ENCODE measurements at regions not wholly inside any gene's neighbourhood (a gene's known extent, or its start where the extent isn't known, plus 50 kb on each side); places are given as distances from the start of the nearest gene placed in this dataset.

DNA sequence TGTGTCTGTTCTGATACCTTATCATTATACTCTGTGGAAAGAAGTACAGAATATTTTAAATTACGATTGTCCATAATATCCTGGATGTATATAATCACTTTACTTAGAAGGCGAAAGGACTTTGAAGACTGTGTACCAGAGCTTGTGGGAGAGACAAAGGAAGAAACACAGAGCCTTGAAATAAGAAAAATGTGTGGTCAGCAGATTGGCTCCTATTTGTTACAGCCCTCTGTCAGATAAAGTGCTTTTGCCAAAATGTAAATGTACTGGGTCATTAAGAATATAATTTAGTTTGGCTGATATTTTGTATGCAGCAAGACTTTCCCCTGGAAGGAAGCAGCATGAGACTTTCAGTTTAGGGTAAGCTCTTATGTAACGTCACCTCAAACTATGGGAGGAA lies 443.1 kb downstream of the CCDC85A start:
- Histone ChIP-seq H3K27me3 (ENCODE audit: control insufficient read depth, insufficient read depth, low read length) (no peaks in the 10 kb centered on the region), H3K27ac (ENCODE audit: low read depth, low read length) (no peak overlapping the region), H3K9me3 (ENCODE audit: control insufficient read depth, insufficient read depth, low read length) (peaks cover under 1% of the 10 kb centered on the region), H3K36me3 (ENCODE audit: control insufficient read depth, insufficient read depth, low read length) (no peaks in the 10 kb centered on the region), H3K4me1 (ENCODE audit: control insufficient read depth, insufficient read depth, low read length) (no peaks in the 10 kb centered on the region), H3K4me3 (ENCODE audit: low read depth, low read length) (no peak overlapping the region)
- DNase-seq (ENCODE audit: low read depth in 4 of 6, low spot score in 6 of 6) = no peak
- whole genome bisulfite sequencing (ENCODE audit: insufficient coverage) = no CpG with 5 or more reads among the region's 3 CpGs

DNA sequence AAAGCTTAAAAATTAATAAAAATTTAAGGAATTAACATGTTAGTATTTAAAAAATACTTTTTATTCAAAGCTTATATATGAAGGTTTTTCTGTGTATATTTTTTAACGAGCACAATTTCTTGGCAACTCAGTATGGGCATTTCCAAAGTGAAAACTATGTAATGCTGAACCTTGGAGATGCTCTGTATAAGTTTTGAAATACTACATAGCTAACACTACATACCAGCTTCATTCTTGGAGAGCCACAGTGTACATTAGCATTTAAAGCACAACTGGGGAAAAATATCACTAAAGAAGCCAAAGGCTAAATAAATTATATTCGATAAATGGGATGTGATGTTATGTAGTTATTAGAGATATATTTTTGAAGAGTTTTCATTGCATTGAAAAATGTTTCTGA lies 446.5 kb downstream of the CCDC85A start:
- no CpG with 5 or more reads among the region's 2 CpGs for WGBS (ENCODE audit: insufficient coverage)
- no peak overlapping the region for H3K4me3 ChIP-seq (ENCODE audit: low read depth, low read length)
- no peaks in the 10 kb centered on the region for H3K36me3 ChIP-seq (ENCODE audit: control insufficient read depth, insufficient read depth, low read length)
- H3K4me1 ChIP-seq (ENCODE audit: control insufficient read depth, insufficient read depth, low read length) = no peaks in the 10 kb centered on the region
- H3K27ac ChIP-seq (ENCODE audit: low read depth, low read length) = no peak overlapping the region
- H3K9me3 ChIP-seq (ENCODE audit: control insufficient read depth, insufficient read depth, low read length) = no peaks in the 10 kb centered on the region
- no peak for DNase-seq (ENCODE audit: low read depth in 4 of 6, low spot score in 6 of 6)
- no peaks in the 10 kb centered on the region for H3K27me3 ChIP-seq (ENCODE audit: control insufficient read depth, insufficient read depth, low read length)

- H3K36me3 ChIP-seq (ENCODE audit: control insufficient read depth, insufficient read depth, low read length) = no peaks in the 10 kb centered on the region
- no peaks in the 10 kb centered on the region for H3K4me1 ChIP-seq (ENCODE audit: control insufficient read depth, insufficient read depth, low read length)
- H3K4me3 ChIP-seq (ENCODE audit: low read depth, low read length) = no peak overlapping the region
- no CpG with 5 or more reads among the region's 1 CpG for WGBS (ENCODE audit: insufficient coverage)
- no peak for DNase-seq (ENCODE audit: low read depth in 4 of 6, low spot score in 6 of 6)
- no peaks in the 10 kb centered on the region for H3K9me3 ChIP-seq (ENCODE audit: control insufficient read depth, insufficient read depth, low read length)
- no peak overlapping the region for H3K27ac ChIP-seq (ENCODE audit: low read depth, low read length)
- no peaks in the 10 kb centered on the region for H3K27me3 ChIP-seq (ENCODE audit: control insufficient read depth, insufficient read depth, low read length)
Measured at GRCh38 chr2:56647997-56648396, 464.2 kb downstream of the CCDC85A start.

- WGBS (ENCODE audit: insufficient coverage) = no CpG with 5 or more reads among the region's 2 CpGs
- no peak overlapping the region for H3K4me3 ChIP-seq (ENCODE audit: low read depth, low read length)
- no peaks in the 10 kb centered on the region for H3K9me3 ChIP-seq (ENCODE audit: control insufficient read depth, insufficient read depth, low read length)
- H3K27me3 ChIP-seq (ENCODE audit: control insufficient read depth, insufficient read depth, low read length) = no peaks in the 10 kb centered on the region
- DNase-seq (ENCODE audit: low read depth in 4 of 6, low spot score in 6 of 6) = peak in 1 of 6 donors; percentile 7
- no peaks in the 10 kb centered on the region for H3K4me1 ChIP-seq (ENCODE audit: control insufficient read depth, insufficient read depth, low read length)
- no peaks in the 10 kb centered on the region for H3K36me3 ChIP-seq (ENCODE audit: control insufficient read depth, insufficient read depth, low read length)
- H3K27ac ChIP-seq (ENCODE audit: low read depth, low read length) = no peak overlapping the region
Measured at GRCh38 chr2:56648802-56649201, 465.0 kb downstream of the CCDC85A start.

DNA sequence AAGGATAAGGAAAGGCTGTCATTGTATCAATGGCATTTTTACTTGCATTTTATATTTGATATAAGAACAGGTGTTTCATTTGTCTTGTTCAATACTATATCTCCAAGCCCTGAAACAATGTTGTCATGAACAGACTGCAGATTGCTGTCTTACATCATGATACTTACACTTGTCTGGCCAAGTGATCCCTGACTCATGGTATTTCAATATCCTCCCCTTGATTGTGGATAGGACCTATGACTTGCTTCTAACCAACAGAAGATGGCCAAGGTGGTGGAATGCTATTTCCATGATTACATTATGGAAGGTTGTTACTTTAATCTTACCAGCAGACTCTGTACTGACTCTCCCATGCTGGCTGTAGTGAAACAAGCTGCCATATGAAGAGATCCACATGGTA lies 471.1 kb downstream of the CCDC85A start:
- Histone ChIP-seq H3K27ac (ENCODE audit: low read depth, low read length) (no peak overlapping the region), H3K4me3 (ENCODE audit: low read depth, low read length) (no peak overlapping the region), H3K27me3 (ENCODE audit: control insufficient read depth, insufficient read depth, low read length) (no peaks in the 10 kb centered on the region), H3K4me1 (ENCODE audit: control insufficient read depth, insufficient read depth, low read length) (no peaks in the 10 kb centered on the region), H3K36me3 (ENCODE audit: control insufficient read depth, insufficient read depth, low read length) (no peaks in the 10 kb centered on the region), H3K9me3 (ENCODE audit: control insufficient read depth, insufficient read depth, low read length) (no peaks in the 10 kb centered on the region)
- DNase-seq (ENCODE audit: low read depth in 4 of 6, low spot score in 6 of 6) = no peak

GRCh38 chr2:56656826-56657225 lies 473.0 kb downstream of the CCDC85A start:
- WGBS (ENCODE audit: insufficient coverage) = no CpG with 5 or more reads among the region's 1 CpG
- Histone ChIP-seq H3K27ac (ENCODE audit: low read depth, low read length) (no peak overlapping the region), H3K4me3 (ENCODE audit: low read depth, low read length) (no peak overlapping the region), H3K36me3 (ENCODE audit: control insufficient read depth, insufficient read depth, low read length) (no peaks in the 10 kb centered on the region), H3K27me3 (ENCODE audit: control insufficient read depth, insufficient read depth, low read length) (no peaks in the 10 kb centered on the region), H3K4me1 (ENCODE audit: control insufficient read depth, insufficient read depth, low read length) (no peaks in the 10 kb centered on the region), H3K9me3 (ENCODE audit: control insufficient read depth, insufficient read depth, low read length) (no peaks in the 10 kb centered on the region)
- DNase-seq (ENCODE audit: low read depth in 4 of 6, low spot score in 6 of 6) = no peak

DNA sequence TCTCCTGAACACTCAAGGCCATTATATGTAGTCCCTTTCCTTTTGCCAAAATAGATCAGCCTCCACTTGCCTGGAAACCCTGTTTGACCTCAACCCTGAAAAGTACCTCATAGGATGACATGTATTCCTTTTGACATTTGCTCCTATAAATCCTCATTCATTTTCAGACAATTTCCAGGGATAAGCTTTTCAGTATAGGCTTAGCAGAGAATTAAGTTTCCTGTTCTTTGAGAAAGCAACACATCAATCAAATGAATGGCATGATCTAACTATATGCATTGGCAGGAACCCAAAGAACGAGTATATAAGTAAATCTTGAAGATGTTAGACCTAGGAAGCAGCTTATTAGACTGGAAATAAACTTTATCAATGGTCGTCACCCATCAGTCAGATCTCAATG lies 483.0 kb downstream of the CCDC85A start:
- Histone ChIP-seq H3K27me3 (ENCODE audit: control insufficient read depth, insufficient read depth, low read length) (no peaks in the 10 kb centered on the region), H3K36me3 (ENCODE audit: control insufficient read depth, insufficient read depth, low read length) (no peaks in the 10 kb centered on the region), H3K4me3 (ENCODE audit: low read depth, low read length) (no peak overlapping the region), H3K27ac (ENCODE audit: low read depth, low read length) (no peak overlapping the region), H3K9me3 (ENCODE audit: control insufficient read depth, insufficient read depth, low read length) (no peaks in the 10 kb centered on the region), H3K4me1 (ENCODE audit: control insufficient read depth, insufficient read depth, low read length) (no peaks in the 10 kb centered on the region)
- DNase-seq (ENCODE audit: low read depth in 4 of 6, low spot score in 6 of 6) = no peak
- WGBS (ENCODE audit: insufficient coverage) = 64% methylated on average over 2 of the region's 2 CpGs

DNA sequence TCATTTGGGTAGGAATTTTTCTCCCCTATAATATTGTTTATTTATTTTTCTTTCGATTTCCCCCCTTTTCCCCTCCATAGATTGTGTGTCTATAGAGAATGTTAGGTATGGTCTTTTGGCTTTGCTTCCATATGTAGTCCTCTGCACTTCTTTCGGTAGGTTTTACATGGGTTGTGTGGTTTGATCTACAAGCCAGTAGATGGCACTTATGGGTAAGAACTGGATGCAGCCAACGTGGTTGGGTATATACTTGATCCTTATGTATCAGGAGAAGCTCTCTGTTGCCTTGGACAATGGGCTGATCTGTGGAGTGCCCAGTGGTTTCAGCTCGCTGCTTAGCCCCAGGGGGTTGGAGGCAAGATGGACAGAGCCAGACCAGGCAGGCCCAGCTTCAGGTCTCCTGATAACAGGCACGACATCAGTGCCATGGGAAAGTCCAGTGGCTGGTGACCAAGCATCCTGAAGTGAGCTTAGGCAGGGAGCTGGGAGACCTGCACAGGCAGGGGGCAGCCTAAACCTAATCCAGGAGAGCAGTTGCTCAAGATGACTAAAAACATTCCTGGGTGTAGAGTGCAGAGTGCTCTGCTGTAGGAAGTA lies 488.3 kb downstream of the CCDC85A start:
- Histone ChIP-seq H3K27me3 (ENCODE audit: control insufficient read depth, insufficient read depth, low read length) (no peaks in the 10 kb centered on the region), H3K9me3 (ENCODE audit: control insufficient read depth, insufficient read depth, low read length) (peaks cover 9% of the 10 kb centered on the region), H3K4me1 (ENCODE audit: control insufficient read depth, insufficient read depth, low read length) (no peaks in the 10 kb centered on the region), H3K36me3 (ENCODE audit: control insufficient read depth, insufficient read depth, low read length) (no peaks in the 10 kb centered on the region), H3K27ac (ENCODE audit: low read depth, low read length) (no peak overlapping the region), H3K4me3 (ENCODE audit: low read depth, low read length) (no peak overlapping the region)
- WGBS (ENCODE audit: insufficient coverage) = 80% methylated on average over 3 of the region's 5 CpGs
- no peak for DNase-seq (ENCODE audit: low read depth in 4 of 6, low spot score in 6 of 6)

- peak in 1 of 6 donors; percentile 21 for DNase-seq (ENCODE audit: low read depth in 4 of 6, low spot score in 6 of 6)
- no peaks in the 10 kb centered on the region for H3K27me3 ChIP-seq (ENCODE audit: control insufficient read depth, insufficient read depth, low read length)
- no peaks in the 10 kb centered on the region for H3K36me3 ChIP-seq (ENCODE audit: control insufficient read depth, insufficient read depth, low read length)
- no peak overlapping the region for H3K4me3 ChIP-seq (ENCODE audit: low read depth, low read length)
- H3K4me1 ChIP-seq (ENCODE audit: control insufficient read depth, insufficient read depth, low read length) = no peaks in the 10 kb centered on the region
- H3K9me3 ChIP-seq (ENCODE audit: control insufficient read depth, insufficient read depth, low read length) = peaks cover 9% of the 10 kb centered on the region
- no peak overlapping the region for H3K27ac ChIP-seq (ENCODE audit: low read depth, low read length)
Measured at GRCh38 chr2:56674084-56674483, 490.3 kb downstream of the CCDC85A start.

- no peaks in the 10 kb centered on the region for H3K36me3 ChIP-seq (ENCODE audit: control insufficient read depth, insufficient read depth, low read length)
- H3K27me3 ChIP-seq (ENCODE audit: control insufficient read depth, insufficient read depth, low read length) = no peaks in the 10 kb centered on the region
- H3K27ac ChIP-seq (ENCODE audit: low read depth, low read length) = no peak overlapping the region
- H3K4me3 ChIP-seq (ENCODE audit: low read depth, low read length) = no peak overlapping the region
- DNase-seq (ENCODE audit: low read depth in 4 of 6, low spot score in 6 of 6) = no peak
- WGBS (ENCODE audit: insufficient coverage) = 88% methylated on average over 2 of the region's 2 CpGs
- H3K9me3 ChIP-seq (ENCODE audit: control insufficient read depth, insufficient read depth, low read length) = peaks cover 9% of the 10 kb centered on the region
- H3K4me1 ChIP-seq (ENCODE audit: control insufficient read depth, insufficient read depth, low read length) = no peaks in the 10 kb centered on the region
Measured at GRCh38 chr2:56676966-56677365, 493.2 kb downstream of the CCDC85A start.

Measured in spinal cord (tissue), 9 donors.